A549 (cell line): ENCODE measurements at regions not wholly inside any gene's neighbourhood (a gene's known extent, or its start where the extent isn't known, plus 50 kb on each side); places are given as distances from the start of the nearest gene placed in this dataset.

Experiments used
- ATAC-seq, 2 experiments: fragments of 200-7000 bp in 1 of 2; fragments of >200 bp in 1 of 2; cut with Nextera tagmentation in 1 of 2; cut with Tn5 transposase in 1 of 2; 3 replicates each; pipeline versions ENCODE4 v1.8.0 to v1.9.1; 2018 to 2020; ENCODE audit warnings: mild to moderate bottlenecking in 1 of 2, moderate library complexity in 1 of 2
- CTCF ChIA-PET: fragments of 300-600 bp; sonication (Branson Sonifier 250); formaldehyde crosslinking; extraction: SDS; loops from one replicate; lab custom pipeline; 2021; ENCODE audit warnings: antibody characterized with exemption, inconsistent platforms; lab: Yijun Ruan, JAX
- POLR2A ChIA-PET: fragments of 350-600 bp; formaldehyde crosslinking; extraction: SDS; loops from one replicate; lab custom pipeline; 2021; ENCODE audit warnings: antibody characterized with exemption, inconsistent platforms; lab: Yijun Ruan, JAX
- DNase-seq, 2 experiments: peaks; one replicate each; pipeline versions ENCODE4 v3.0.0 to v3.0.0-alpha.2; 2011 to 2016; ENCODE audit warnings: low read depth in 1 of 2, low spot score in 1 of 2
- FAIRE-seq: peaks from 2 replicates; lab custom pipeline; 2011; peaks lifted over from hg19 to GRCh38; lab: Jason Lieb, UNC
- H3K27ac ChIP-seq, 2 experiments: fragments of >200 bp; sonication (Bioruptor Twin); formaldehyde crosslinking; 3 replicates each; pipeline ENCODE4 v1.5.1; 2016 to 2017
- H3K4me1 ChIP-seq: fragments of >200 bp; sonication (Bioruptor Twin); formaldehyde crosslinking; 3 replicates; pipeline ENCODE4 v1.6.1; 2016
- H3K4me2 ChIP-seq: fragments of >200 bp; sonication (Bioruptor Twin); formaldehyde crosslinking; 3 replicates; pipeline ENCODE4 v1.6.1; 2016
- H3K4me3 ChIP-seq: fragments of >200 bp; sonication (Bioruptor Twin); formaldehyde crosslinking; 3 replicates; pipeline ENCODE4 v1.5.1; 2016
- H3K9me3 ChIP-seq: fragments of >200 bp; sonication (Bioruptor Twin); formaldehyde crosslinking; 3 replicates; pipeline ENCODE4 v1.6.1; 2016
- BCL3 ChIP-seq: fragments of >200 bp; sonication (Bioruptor Twin); formaldehyde crosslinking; IDR thresholded peaks from 3 replicates; pipeline ENCODE4 v1.6.1; 2016
- BHLHE40 ChIP-seq: IDR thresholded peaks from 2 replicates; pipeline ENCODE4 v1.6.1; 2012; ENCODE audit warnings: low read depth, low read length, inconsistent platforms
- CBX2 ChIP-seq: fragments of 200-600 bp; sonication (generic); IDR thresholded peaks from 2 replicates; pipeline ENCODE4 v1.6.1; 2016; ENCODE audit warnings: low read depth, mild to moderate bottlenecking, borderline replicate concordance
- CHD4 ChIP-seq: fragments of 200-600 bp; sonication (generic); IDR thresholded peaks from 2 replicates; pipeline ENCODE4 v1.6.1; 2016; ENCODE audit warnings: antibody characterized with exemption, mild to moderate bottlenecking, borderline replicate concordance
- EHF ChIP-seq: fragments of 250-450 bp; sonication (Bioruptor Pico); IDR thresholded peaks from 2 replicates; pipeline ENCODE4 v1.5.0; 2020; ENCODE audit warnings: mild to moderate bottlenecking
- ELK1 ChIP-seq: fragments of 150-350 bp; IDR thresholded peaks from 2 replicates; pipeline ENCODE4 v1.6.1; 2014; ENCODE audit warnings: low read depth, mild to moderate bottlenecking, low read length
- FOSB ChIP-seq: fragments of 250-450 bp; sonication (Bioruptor Pico); IDR thresholded peaks from 2 replicates; pipeline ENCODE4 v1.5.0; 2020; ENCODE audit warnings: mild to moderate bottlenecking, moderate library complexity
- FOSL2 ChIP-seq, 2 experiments: fragments of 450-650 bp in 1 of 2; fragments of >200 bp in 1 of 2; sonication (Bioruptor Twin) in 1 of 2; formaldehyde crosslinking; IDR thresholded peaks; 2 replicates each; pipeline versions ENCODE4 v1.5.0 to v1.6.1; 2016 to 2020; ENCODE audit warnings: mild to moderate bottlenecking in 1 of 2, moderate library complexity in 1 of 2
- HDAC2 ChIP-seq: fragments of 200-600 bp; sonication (generic); IDR thresholded peaks from 2 replicates; pipeline ENCODE4 v1.6.1; 2016
- HOXA7 ChIP-seq: fragments of 250-450 bp; sonication (Bioruptor Pico); IDR thresholded peaks from 2 replicates; pipeline ENCODE4 v1.5.0; 2020; ENCODE audit warnings: mild to moderate bottlenecking, moderate library complexity
- MAFK ChIP-seq: fragments of 450-650 bp; IDR thresholded peaks from 2 replicates; pipeline ENCODE4 v1.6.1; 2014; ENCODE audit not compliant: partially characterized antibody
- NFE2L2 ChIP-seq: fragments of 150-350 bp; conservative IDR thresholded peaks from 2 replicates; pipeline ENCODE4 v1.6.1; 2014; ENCODE audit warnings: low read length
- NPAS2 ChIP-seq: fragments of 250-450 bp; sonication (Bioruptor Pico); IDR thresholded peaks from 2 replicates; pipeline ENCODE4 v1.8.0; 2022; ENCODE audit warnings: mild to moderate bottlenecking, moderate library complexity, borderline replicate concordance
- NR3C1 ChIP-seq: fragments of >200 bp; sonication (Bioruptor Twin); formaldehyde crosslinking; IDR thresholded peaks from 3 replicates; pipeline ENCODE4 v1.6.1; 2017
- PHF8 ChIP-seq: fragments of 200-600 bp; sonication (generic); IDR thresholded peaks from 2 replicates; pipeline ENCODE4 v1.6.1; 2016; ENCODE audit warnings: low read depth, mild to moderate bottlenecking, antibody characterized with exemption, moderate library complexity, borderline replicate concordance
- RNF2 ChIP-seq: fragments of 200-600 bp; sonication (generic); IDR thresholded peaks from 2 replicates; pipeline ENCODE4 v1.6.1; 2016; ENCODE audit warnings: low read depth, mild to moderate bottlenecking, antibody characterized with exemption, moderate library complexity, borderline replicate concordance
- SMC3 ChIP-seq: fragments of >200 bp; sonication (Bioruptor Twin); formaldehyde crosslinking; IDR thresholded peaks from 3 replicates; pipeline ENCODE4 v1.6.1; 2018; ENCODE audit warnings: inconsistent platforms
- SREBF2 ChIP-seq: fragments of 450-650 bp; IDR thresholded peaks from 2 replicates; pipeline ENCODE4 v1.6.1; 2014; ENCODE audit warnings: mild to moderate bottlenecking, moderate library complexity
- TFCP2L1 ChIP-seq: fragments of 250-450 bp; sonication (Bioruptor Pico); IDR thresholded peaks from 2 replicates; pipeline ENCODE4 v1.5.0; 2021; ENCODE audit warnings: mild to moderate bottlenecking
- WGBS: methylation state at CpG from one replicate; pipeline ENCODE4 v1.1.6; 2017; ENCODE audit errors: missing lambda C conversion rate; 5-methylcytosine and 5-hydroxymethylcytosine counted together
- TF ChIP-seq, protein P1 (sequence below): fragments of 200-600 bp; sonication (generic); IDR thresholded peaks from 2 replicates; pipeline ENCODE4 v1.6.1; 2016; ENCODE audit warnings: antibody characterized with exemption, mild to moderate bottlenecking, moderate library complexity
- TF ChIP-seq, protein P2 (sequence below): fragments of >200 bp; sonication (Bioruptor Twin); formaldehyde crosslinking; IDR thresholded peaks from 3 replicates; pipeline ENCODE4 v1.5.1; 2016
- TF ChIP-seq, protein P3 (sequence below): fragments of 250-450 bp; sonication (Bioruptor Pico); IDR thresholded peaks from 2 replicates; pipeline ENCODE4 v1.5.0; 2020; ENCODE audit warnings: low read depth, mild to moderate bottlenecking, moderate library complexity

DNA sequence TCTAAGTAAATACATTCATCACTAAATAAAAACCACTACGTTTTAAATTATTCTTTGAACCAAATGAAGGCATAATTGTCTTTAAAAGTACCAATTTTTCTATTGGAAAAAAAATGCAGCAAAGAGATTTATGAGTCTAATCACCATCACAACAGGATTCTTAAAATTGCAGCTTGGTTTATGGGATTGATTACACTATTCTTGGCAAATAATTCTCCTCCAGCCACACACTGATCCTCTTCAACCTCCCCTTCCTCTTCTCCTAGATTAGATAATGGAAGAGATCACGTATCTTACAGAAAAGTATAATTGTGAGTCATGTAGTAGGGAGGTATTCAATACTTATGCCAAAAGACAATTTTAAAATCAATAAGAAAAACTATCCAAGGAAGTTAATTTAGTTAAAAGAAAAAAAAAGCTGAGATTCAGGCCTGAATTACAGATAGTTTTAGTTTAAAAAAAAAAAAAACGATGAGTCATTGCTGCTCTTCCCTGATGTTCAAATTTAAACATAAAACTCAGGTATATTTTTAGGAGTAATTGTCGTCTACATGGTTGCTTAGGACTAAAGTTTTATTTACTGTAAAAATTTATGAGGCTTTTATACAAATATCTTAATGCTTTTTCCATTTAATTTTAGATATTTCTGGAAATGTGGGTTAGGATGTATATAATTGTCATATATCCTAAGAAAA lies 133.7 kb upstream of the CDK1 start:
- Histone ChIP-seq H3K4me1 (peaks cover 11% of the 10 kb centered on the region; the same call in 2 of the 3 replicates), H3K4me3 (no peak overlapping the region), H3K27ac (no peak overlapping the region), H3K9me3 (no peaks in the 10 kb centered on the region), H3K4me2 (peak overlapping the region; percentile 6; the same call in 1 of the 3 replicates)
- TF ChIP-seq MAFK (peak; percentile 78), PHF8 (no peak), BCL3 (no peak), NFE2L2 (peak; percentile 71), HDAC2 (no peak), HOXA7 (CRISPR knock-in tag) (no peak), SREBF2 (no peak), FOSB (CRISPR knock-in tag) (no peak), BHLHE40 (no peak), FOSL2 (IDR thresholded peaks at IDR 0.05) (no peak), FOSL2 (CRISPR knock-in tag; IDR thresholded peaks at IDR 0.05) (peak; percentile 35; the same call in 1 of the 2 replicates)
- TF ChIP-seq, protein P1, sequence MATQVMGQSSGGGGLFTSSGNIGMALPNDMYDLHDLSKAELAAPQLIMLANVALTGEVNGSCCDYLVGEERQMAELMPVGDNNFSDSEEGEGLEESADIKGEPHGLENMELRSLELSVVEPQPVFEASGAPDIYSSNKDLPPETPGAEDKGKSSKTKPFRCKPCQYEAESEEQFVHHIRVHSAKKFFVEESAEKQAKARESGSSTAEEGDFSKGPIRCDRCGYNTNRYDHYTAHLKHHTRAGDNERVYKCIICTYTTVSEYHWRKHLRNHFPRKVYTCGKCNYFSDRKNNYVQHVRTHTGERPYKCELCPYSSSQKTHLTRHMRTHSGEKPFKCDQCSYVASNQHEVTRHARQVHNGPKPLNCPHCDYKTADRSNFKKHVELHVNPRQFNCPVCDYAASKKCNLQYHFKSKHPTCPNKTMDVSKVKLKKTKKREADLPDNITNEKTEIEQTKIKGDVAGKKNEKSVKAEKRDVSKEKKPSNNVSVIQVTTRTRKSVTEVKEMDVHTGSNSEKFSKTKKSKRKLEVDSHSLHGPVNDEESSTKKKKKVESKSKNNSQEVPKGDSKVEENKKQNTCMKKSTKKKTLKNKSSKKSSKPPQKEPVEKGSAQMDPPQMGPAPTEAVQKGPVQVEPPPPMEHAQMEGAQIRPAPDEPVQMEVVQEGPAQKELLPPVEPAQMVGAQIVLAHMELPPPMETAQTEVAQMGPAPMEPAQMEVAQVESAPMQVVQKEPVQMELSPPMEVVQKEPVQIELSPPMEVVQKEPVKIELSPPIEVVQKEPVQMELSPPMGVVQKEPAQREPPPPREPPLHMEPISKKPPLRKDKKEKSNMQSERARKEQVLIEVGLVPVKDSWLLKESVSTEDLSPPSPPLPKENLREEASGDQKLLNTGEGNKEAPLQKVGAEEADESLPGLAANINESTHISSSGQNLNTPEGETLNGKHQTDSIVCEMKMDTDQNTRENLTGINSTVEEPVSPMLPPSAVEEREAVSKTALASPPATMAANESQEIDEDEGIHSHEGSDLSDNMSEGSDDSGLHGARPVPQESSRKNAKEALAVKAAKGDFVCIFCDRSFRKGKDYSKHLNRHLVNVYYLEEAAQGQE: no peak
- TF ChIP-seq, protein P2, sequence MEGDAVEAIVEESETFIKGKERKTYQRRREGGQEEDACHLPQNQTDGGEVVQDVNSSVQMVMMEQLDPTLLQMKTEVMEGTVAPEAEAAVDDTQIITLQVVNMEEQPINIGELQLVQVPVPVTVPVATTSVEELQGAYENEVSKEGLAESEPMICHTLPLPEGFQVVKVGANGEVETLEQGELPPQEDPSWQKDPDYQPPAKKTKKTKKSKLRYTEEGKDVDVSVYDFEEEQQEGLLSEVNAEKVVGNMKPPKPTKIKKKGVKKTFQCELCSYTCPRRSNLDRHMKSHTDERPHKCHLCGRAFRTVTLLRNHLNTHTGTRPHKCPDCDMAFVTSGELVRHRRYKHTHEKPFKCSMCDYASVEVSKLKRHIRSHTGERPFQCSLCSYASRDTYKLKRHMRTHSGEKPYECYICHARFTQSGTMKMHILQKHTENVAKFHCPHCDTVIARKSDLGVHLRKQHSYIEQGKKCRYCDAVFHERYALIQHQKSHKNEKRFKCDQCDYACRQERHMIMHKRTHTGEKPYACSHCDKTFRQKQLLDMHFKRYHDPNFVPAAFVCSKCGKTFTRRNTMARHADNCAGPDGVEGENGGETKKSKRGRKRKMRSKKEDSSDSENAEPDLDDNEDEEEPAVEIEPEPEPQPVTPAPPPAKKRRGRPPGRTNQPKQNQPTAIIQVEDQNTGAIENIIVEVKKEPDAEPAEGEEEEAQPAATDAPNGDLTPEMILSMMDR: no peak
- ChIA-PET CTCF (interaction anchor here (0.9 to 2.7 kb wide), 3 partner anchors 10 to 205 kb away, joined by 3 to 29 read pairs (median 8); no protein-coding TSS in a partner anchor), POLR2A (no interaction called here)
- 37% methylated on average over 4 of the region's 4 CpGs for WGBS
- FAIRE-seq (peak; percentile 59), DNase-seq (no peak), ATAC-seq (no peak)

- H3K4me1 ChIP-seq: peaks cover 7% of the 10 kb centered on the region; the same call in 1 of the 3 replicates
- no peak for FAIRE-seq
- no peak overlapping the region for H3K27ac ChIP-seq
- no peak for DNase-seq
- 86% methylated on average over 1 of the region's 1 CpG for WGBS
- no peak for ATAC-seq
- H3K4me2 ChIP-seq: no peak overlapping the region
- ChIA-PET CTCF (interaction anchor here (0.9 to 2.1 kb wide), 3 partner anchors 199 to 209 kb away, joined by 3 to 8 read pairs (median 3); no protein-coding TSS in a partner anchor), POLR2A (no interaction called here)
- TF ChIP-seq MAFK (no peak), SMC3 (no peak), ELK1 (no peak), BHLHE40 (no peak), RNF2 (no peak), TFCP2L1 (CRISPR knock-in tag) (no peak), NPAS2 (CRISPR knock-in tag) (no peak), EHF (CRISPR knock-in tag) (no peak), CHD4 (no peak), FOSL2 (IDR thresholded peaks at IDR 0.05) (no peak), FOSL2 (CRISPR knock-in tag; IDR thresholded peaks at IDR 0.05) (no peak), NR3C1 (no peak), CBX2 (no peak)
- TF ChIP-seq, protein P3, sequence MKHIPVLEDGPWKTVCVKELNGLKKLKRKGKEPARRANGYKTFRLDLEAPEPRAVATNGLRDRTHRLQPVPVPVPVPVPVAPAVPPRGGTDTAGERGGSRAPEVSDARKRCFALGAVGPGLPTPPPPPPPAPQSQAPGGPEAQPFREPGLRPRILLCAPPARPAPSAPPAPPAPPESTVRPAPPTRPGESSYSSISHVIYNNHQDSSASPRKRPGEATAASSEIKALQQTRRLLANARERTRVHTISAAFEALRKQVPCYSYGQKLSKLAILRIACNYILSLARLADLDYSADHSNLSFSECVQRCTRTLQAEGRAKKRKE (CRISPR knock-in tag): no peak
- H3K9me3 ChIP-seq: no peaks in the 10 kb centered on the region
- no peak overlapping the region for H3K4me3 ChIP-seq
Observed at GRCh38 chr10:60643874-60644273, 134.4 kb upstream of the CDK1 start.
